HG03575 (cell line): ENCODE measurements at regions not wholly inside any gene's neighbourhood (a gene's known extent, or its start where the extent isn't known, plus 50 kb on each side); places are given as distances from the start of the nearest gene placed in this dataset.
"Not testable (repeated sequence)": the region's sequence is repeated elsewhere in the genome, so short reads cannot be mapped to it uniquely, and the experiment has no call there.

Experiments
- ATAC-seq: cut with Tn5 transposase; IDR thresholded peaks from one replicate; pipeline ENCODE4 v1.9.1; 2021; ENCODE audit not compliant: unreplicated experiment, insufficient number of reproducible peaks, low FRiP score; ENCODE audit errors: extremely low read depth

- no peak for ATAC-seq
Observed at GRCh38 chr7:41403291-41403690, 299.6 kb downstream of the INHBA start.

- no peak for ATAC-seq
Observed at GRCh38 chr7:41401833-41402232, 301.1 kb downstream of the INHBA start.

GRCh38 chr7:41399171-41399570 is 303.7 kb downstream of the INHBA start:
- ATAC-seq: no peak

GRCh38 chr7:41391818-41392217 is 311.1 kb downstream of the INHBA start:
- no peak for ATAC-seq

- ATAC-seq: not testable (repeated sequence)
Observed at GRCh38 chr7:41388933-41389332, 314.0 kb downstream of the INHBA start.

GRCh38 chr7:41385996-41386395 is 316.9 kb downstream of the INHBA start:
- ATAC-seq: no peak

GRCh38 chr7:41384418-41384817 is 318.5 kb downstream of the INHBA start:
- no peak for ATAC-seq

- ATAC-seq: no peak
Observed at GRCh38 chr7:41383596-41383995, 319.3 kb downstream of the INHBA start.

GRCh38 chr7:41378156-41378555 is 324.7 kb downstream of the INHBA start:
- no peak for ATAC-seq

GRCh38 chr7:41375582-41375981 is 327.3 kb downstream of the INHBA start:
- ATAC-seq: no peak

GRCh38 chr7:41374150-41374848 is 328.6 kb downstream of the INHBA start:
- ATAC-seq: no peak

- no peak for ATAC-seq
Observed at GRCh38 chr7:41367967-41368882, 334.7 kb downstream of the INHBA start.

GRCh38 chr7:41351091-41351490 is 351.8 kb downstream of the INHBA start:
- ATAC-seq: no peak

GRCh38 chr7:41346878-41347277 is 356.0 kb downstream of the INHBA start:
- no peak for ATAC-seq

GRCh38 chr7:41339913-41340676 is 362.8 kb downstream of the INHBA start:
- no peak for ATAC-seq

GRCh38 chr7:41336981-41337380 is 365.9 kb downstream of the INHBA start:
- ATAC-seq: no peak

- no peak for ATAC-seq
Observed at GRCh38 chr7:41336455-41336952, 366.4 kb downstream of the INHBA start.

GRCh38 chr7:41334071-41334862 is 368.6 kb downstream of the INHBA start:
- no peak for ATAC-seq

GRCh38 chr7:41333511-41333910 is 369.4 kb downstream of the INHBA start:
- ATAC-seq: no peak
